Pulmonary artery endothelial cell (primary cell): ENCODE measurements at regions not wholly inside any gene's neighbourhood (a gene's known extent, or its start where the extent isn't known, plus 50 kb on each side); places are given as distances from the start of the nearest gene placed in this dataset.

Source experiments
- DNase-seq: peaks from one replicate; pipeline ENCODE4 v3.0.0-alpha.2; 2011; ENCODE audit warnings: low read depth, low spot score

DNA sequence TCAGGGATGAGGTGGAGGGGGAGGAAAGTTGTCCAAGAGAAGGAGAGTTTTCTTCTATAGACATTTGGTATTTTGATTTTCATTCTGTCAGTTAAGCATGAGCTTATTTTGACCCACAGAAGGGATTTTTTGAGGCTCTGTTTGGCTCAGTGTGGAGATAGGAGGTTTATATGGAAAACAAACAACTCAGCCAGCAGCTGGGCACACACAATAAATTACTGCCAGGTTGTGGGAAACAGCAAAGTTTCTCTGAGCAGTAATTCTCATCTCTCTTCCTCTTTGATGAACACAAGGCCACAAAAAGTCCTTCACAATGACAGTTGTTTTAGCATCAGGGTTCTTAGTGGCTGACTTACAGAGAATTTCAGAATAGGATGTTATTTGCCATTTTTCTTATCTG lies 486.1 kb downstream of the KDM4C start:
- DNase-seq: no peak

DNA sequence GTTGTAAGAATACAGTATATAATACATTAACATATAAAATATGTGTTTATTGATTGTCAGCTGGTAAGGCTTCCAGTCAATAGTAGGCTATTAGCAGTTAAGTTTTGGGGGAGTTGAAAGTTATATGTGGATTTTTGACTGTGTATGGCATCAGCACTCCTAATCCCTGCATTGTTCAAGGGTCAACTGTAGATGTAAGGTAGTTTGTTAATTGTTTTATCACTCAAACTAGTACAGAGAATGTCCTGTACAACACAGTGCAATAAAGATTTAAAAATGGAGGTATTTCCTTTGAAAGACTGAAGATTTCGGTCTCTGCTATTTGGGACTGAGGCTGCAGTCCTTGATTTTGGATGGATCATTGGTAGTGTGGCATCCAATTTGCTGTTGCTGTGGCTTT lies 484.4 kb downstream of the KDM4C start:
- DNase-seq: no peak

DNA sequence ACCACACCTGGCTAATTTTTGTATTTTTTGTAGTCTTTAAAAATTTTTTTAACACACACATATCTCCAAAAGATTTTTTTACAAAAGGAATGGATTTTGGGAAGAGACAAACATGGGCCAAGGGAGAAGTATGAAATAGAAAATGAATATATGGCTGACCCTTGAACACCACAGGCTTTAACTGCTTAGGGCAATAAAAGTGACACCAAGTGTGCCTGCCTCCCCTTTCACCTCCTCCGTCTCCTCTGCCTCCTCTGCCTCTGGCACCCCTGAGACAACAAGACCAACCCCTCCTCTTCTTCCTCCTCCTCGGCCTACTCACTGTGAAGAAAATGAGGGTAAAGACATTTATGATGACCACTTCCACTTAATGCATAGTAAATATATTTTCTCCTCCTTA lies 483.9 kb downstream of the KDM4C start:
- DNase-seq: no peak

DNA sequence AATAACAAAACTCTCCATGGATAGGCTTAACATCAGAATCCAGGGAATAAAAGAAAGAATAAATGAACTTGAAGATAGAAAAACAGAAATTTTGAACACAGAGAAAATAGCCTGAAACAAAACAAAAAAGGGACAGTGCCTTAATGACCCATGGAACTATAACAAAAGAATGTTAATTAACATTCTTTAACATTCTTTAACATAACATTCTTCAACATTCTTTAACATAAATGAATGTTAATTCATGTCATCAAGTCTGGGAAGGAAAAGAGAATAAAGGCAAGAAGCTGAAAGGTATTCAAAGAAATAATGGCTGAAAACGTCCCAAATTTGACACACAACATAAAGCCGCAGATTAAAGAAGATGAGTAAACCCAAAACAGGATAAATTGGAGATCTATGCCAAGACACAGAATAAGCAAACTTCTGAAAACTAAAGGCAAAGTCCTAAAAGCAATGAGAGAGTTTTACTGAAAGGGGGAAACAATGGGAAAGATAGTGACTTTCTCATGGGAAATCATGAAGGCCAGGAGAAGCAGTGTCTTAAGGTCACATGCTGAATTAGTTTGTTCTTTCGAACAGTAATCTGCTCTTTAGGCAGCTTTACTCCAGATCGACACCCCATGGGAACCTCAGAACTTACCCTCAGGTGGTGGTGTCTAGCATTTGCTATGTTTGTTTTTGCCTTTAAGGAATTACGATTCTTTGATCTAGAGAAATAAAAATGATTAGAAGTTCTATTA lies 483.0 kb downstream of the KDM4C start:
- no peak for DNase-seq

- no peak for DNase-seq
Measured at GRCh38 chr9:7239708-7240107, 481.9 kb downstream of the KDM4C start.

DNA sequence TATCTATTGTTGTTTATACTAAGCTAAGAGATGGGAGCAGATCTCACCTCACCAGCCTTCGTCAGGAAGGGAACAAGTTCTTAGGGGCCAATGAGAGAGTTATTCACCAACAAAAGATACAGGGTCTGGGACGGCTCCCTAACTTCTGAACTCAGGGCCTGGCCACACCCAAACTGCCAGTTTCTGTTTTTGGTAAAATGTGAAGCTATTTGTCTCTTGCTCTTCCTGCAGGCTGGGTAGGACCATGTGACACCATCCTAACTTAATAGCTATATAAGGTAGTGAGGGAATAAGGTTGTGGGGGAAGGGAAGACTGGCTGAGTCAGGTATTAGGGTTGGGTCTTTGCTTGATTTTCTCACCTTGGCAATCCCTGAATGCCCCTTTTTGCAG lies 480.5 kb downstream of the KDM4C start:
- no peak for DNase-seq

GRCh38 chr9:7237473-7238246 lies 479.9 kb downstream of the KDM4C start:
- DNase-seq: no peak

- DNase-seq: no peak
Measured at GRCh38 chr9:7236186-7236585, 478.4 kb downstream of the KDM4C start.

GRCh38 chr9:7234144-7234543 lies 476.4 kb downstream of the KDM4C start:
- no peak for DNase-seq

DNA sequence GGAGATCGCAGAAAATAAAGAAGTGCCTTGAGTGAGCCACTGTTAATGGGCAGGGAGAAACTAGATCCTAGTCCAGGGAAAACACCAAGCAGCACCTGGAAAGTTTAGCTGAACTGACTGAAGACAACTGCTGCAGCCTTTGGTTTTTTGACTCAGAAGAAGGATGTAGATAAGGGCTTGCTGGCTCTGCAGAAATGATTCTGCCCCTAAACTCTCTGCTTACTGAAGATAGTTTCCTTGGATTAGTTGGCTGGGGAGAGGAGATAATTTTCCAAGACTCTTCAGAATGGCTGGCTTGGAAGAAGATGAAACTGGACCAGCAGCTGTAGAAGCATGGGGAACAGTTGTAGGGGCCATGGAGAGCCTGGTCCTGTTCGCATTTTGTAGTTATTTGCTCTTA lies 471.8 kb downstream of the KDM4C start:
- no peak for DNase-seq

DNA sequence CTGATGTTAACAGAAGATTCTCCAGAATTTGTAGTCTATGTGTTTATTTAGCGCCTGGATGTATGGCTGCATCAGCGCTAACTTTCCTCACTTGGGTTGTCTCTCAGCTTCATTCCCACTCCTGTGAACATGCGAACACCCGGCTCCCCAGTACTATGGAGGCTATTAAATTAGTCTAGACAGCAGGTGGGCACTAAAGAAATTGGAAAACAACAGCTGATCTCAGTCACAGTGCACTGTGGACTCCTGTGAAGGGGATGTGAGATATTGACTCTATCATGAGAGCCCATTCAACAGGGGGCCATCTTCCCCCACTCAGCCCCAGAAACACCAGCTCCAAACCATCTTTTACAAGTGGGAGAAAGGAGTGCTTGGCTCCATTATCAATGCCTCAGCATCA lies 471.0 kb downstream of the KDM4C start:
- no peak for DNase-seq

GRCh38 chr9:7227951-7228350 lies 470.2 kb downstream of the KDM4C start:
- DNase-seq: no peak

DNA sequence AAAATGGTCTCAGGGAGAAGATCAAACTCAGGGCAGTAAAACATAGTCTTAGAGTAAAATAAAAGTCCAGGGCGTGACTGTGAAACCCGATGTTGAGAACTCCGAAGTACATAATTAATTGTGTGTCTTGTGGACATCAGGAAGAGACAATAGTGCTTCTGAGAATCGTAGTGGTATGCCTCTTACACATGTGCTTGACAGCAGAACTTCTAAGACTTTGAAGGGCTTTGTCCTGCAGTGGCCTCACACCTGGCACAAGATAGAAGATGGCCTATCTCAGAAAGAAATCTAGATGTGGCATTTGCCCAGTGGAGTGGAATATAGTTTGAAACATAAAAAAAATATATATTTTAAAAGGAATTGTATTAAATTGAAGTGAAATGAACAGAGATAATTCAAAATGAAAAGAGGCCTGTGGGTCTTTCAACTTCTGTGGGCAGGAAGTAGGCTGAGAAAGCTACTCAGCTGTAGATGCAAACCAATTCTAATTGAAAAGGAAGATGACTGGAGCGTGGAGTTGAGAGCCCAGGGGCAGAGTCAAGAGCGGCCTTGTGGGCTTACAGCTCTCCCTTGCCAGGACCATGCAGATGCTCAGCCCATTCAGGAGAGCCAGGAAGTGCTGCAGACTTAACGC lies 468.4 kb downstream of the KDM4C start:
- no peak for DNase-seq
